Hepatocyte (in vitro differentiated cells): ENCODE measurements at regions not wholly inside any gene's neighbourhood (a gene's known extent, or its start where the extent isn't known, plus 50 kb on each side); places are given as distances from the start of the nearest gene placed in this dataset.

Experiments
- DNase-seq: peaks from one replicate; pipeline ENCODE4 v3.0.0-alpha.2; 2016; ENCODE audit warnings: low spot score
- H2AFZ ChIP-seq: fragments of 200-600 bp; sonication (generic); 2 replicates; pipeline ENCODE4 v1.6.0; 2016; ENCODE audit warnings: antibody characterized with exemption, mild to moderate bottlenecking
- H3K27ac ChIP-seq: fragments of 200-600 bp; sonication (generic); 2 replicates; pipeline ENCODE4 v1.5.1; 2016; ENCODE audit warnings: mild to moderate bottlenecking
- H3K27me3 ChIP-seq: fragments of 200-600 bp; sonication (generic); 2 replicates; pipeline ENCODE4 v1.6.1; 2016
- H3K36me3 ChIP-seq: fragments of 200-600 bp; sonication (generic); replicated peaks from 2 replicates; pipeline ENCODE4 v1.5.1; 2016; ENCODE audit warnings: low read depth; ENCODE audit not compliant: insufficient read depth
- H3K4me1 ChIP-seq: fragments of 200-600 bp; sonication (generic); 2 replicates; pipeline ENCODE4 v1.5.1; 2016; ENCODE audit warnings: mild to moderate bottlenecking, moderate library complexity; ENCODE audit not compliant: insufficient read depth
- H3K4me2 ChIP-seq: fragments of 200-600 bp; sonication (generic); 2 replicates; pipeline ENCODE4 v1.6.0; 2016
- H3K4me3 ChIP-seq: fragments of 200-600 bp; sonication (generic); 2 replicates; pipeline ENCODE4 v1.5.1; 2016; ENCODE audit warnings: mild to moderate bottlenecking
- H3K79me2 ChIP-seq: fragments of 200-600 bp; sonication (generic); 2 replicates; pipeline ENCODE4 v1.6.0; 2017; ENCODE audit warnings: mild to moderate bottlenecking
- H3K9me2 ChIP-seq: fragments of 200-600 bp; sonication (generic); replicated peaks from 2 replicates; pipeline ENCODE4 v1.6.0; 2017; ENCODE audit warnings: mild to moderate bottlenecking; ENCODE audit not compliant: insufficient read depth
- H3K9me3 ChIP-seq: fragments of 200-600 bp; sonication (generic); 2 replicates; pipeline ENCODE4 v1.5.1; 2016; ENCODE audit warnings: low read depth, mild to moderate bottlenecking
- H4K20me1 ChIP-seq: fragments of 200-600 bp; sonication (generic); 2 replicates; pipeline ENCODE4 v1.6.0; 2016; ENCODE audit warnings: mild to moderate bottlenecking; ENCODE audit not compliant: insufficient read depth, poor library complexity, severe bottlenecking
- EZH2 ChIP-seq: fragments of 200-600 bp; sonication (generic); IDR thresholded peaks from 2 replicates; pipeline ENCODE4 v1.6.1; 2016; ENCODE audit warnings: antibody characterized with exemption, mild to moderate bottlenecking, borderline replicate concordance
- EZH2phosphoT487 ChIP-seq: fragments of 200-600 bp; sonication (generic); IDR thresholded peaks from one replicate; pipeline ENCODE4 v1.6.1; 2018; ENCODE audit warnings: antibody characterized with exemption, mild to moderate bottlenecking, low read depth, moderate library complexity; ENCODE audit not compliant: unreplicated experiment, severe bottlenecking
- WGBS: methylation state at CpG from one replicate; pipeline ENCODE4 v1.1.6; 2016; ENCODE audit warnings: low lambda C conversion rate; ENCODE audit errors: missing lambda C conversion rate; 5-methylcytosine and 5-hydroxymethylcytosine counted together
- TF ChIP-seq, protein P1 (sequence below): fragments of 200-600 bp; sonication (generic); IDR thresholded peaks from 2 replicates; pipeline ENCODE4 v1.5.1; 2016; ENCODE audit warnings: antibody characterized with exemption, mild to moderate bottlenecking; ENCODE audit not compliant: poor library complexity

DNA sequence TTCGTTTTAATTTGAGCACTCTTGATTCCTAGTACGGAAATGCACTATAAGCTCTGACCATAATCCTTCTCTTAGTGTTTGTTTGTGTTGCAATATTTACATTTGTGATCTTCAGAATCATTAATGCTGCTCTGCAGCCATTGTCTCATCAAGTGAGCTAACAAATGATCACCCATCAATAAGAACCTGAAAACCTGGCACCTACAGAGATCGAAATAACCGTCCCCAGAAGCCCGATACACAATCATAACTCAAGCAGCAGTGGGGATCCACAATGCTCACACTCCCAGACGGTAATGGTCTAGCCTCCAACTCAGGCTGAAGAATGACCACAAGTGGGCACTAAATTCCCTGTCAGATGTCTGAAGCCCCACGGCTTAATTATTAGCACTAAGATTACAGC lies 156.0 kb upstream of the NFE2L3 start:
- no peak overlapping the region for H3K27ac ChIP-seq
- 43% methylated on average over 7 of the region's 7 CpGs for WGBS
- no peak overlapping the region for H3K4me3 ChIP-seq
- H2AFZ ChIP-seq: no peak overlapping the region
- no peaks in the 10 kb centered on the region for H3K9me3 ChIP-seq
- no peaks in the 10 kb centered on the region for H3K36me3 ChIP-seq
- DNase-seq: peak; percentile 25
- no peaks in the 10 kb centered on the region for H4K20me1 ChIP-seq
- H3K27me3 ChIP-seq: no peaks in the 10 kb centered on the region
- peak overlapping the region; percentile 31 for H3K4me2 ChIP-seq
- no peaks in the 10 kb centered on the region for H3K9me2 ChIP-seq
- peaks cover 3% of the 10 kb centered on the region for H3K4me1 ChIP-seq
- TF ChIP-seq, protein P1, sequence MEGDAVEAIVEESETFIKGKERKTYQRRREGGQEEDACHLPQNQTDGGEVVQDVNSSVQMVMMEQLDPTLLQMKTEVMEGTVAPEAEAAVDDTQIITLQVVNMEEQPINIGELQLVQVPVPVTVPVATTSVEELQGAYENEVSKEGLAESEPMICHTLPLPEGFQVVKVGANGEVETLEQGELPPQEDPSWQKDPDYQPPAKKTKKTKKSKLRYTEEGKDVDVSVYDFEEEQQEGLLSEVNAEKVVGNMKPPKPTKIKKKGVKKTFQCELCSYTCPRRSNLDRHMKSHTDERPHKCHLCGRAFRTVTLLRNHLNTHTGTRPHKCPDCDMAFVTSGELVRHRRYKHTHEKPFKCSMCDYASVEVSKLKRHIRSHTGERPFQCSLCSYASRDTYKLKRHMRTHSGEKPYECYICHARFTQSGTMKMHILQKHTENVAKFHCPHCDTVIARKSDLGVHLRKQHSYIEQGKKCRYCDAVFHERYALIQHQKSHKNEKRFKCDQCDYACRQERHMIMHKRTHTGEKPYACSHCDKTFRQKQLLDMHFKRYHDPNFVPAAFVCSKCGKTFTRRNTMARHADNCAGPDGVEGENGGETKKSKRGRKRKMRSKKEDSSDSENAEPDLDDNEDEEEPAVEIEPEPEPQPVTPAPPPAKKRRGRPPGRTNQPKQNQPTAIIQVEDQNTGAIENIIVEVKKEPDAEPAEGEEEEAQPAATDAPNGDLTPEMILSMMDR: peak; percentile 43
- TF ChIP-seq EZH2phosphoT487: no peak
- TF ChIP-seq EZH2: no peak
- H3K79me2 ChIP-seq: no peaks in the 10 kb centered on the region

- no peaks in the 10 kb centered on the region for H3K36me3 ChIP-seq
- H2AFZ ChIP-seq: no peak overlapping the region
- 91% methylated on average over 9 of the region's 9 CpGs for WGBS
- no peak overlapping the region for H3K27ac ChIP-seq
- H3K27me3 ChIP-seq: no peaks in the 10 kb centered on the region
- H3K4me2 ChIP-seq: no peak overlapping the region
- no peak for DNase-seq
- H3K79me2 ChIP-seq: no peaks in the 10 kb centered on the region
- H3K9me3 ChIP-seq: no peaks in the 10 kb centered on the region
- H4K20me1 ChIP-seq: no peaks in the 10 kb centered on the region
- H3K9me2 ChIP-seq: no peaks in the 10 kb centered on the region
- H3K4me3 ChIP-seq: no peak overlapping the region
- TF ChIP-seq EZH2phosphoT487 (no peak), EZH2 (no peak)
- TF ChIP-seq, protein P1: no peak
- H3K4me1 ChIP-seq: peaks cover 3% of the 10 kb centered on the region
Observed at GRCh38 chr7:25998499-25998898, 153.5 kb upstream of the NFE2L3 start.

- TF ChIP-seq, protein P1: no peak
- TF ChIP-seq EZH2 (no peak), EZH2phosphoT487 (no peak)
- no peaks in the 10 kb centered on the region for H3K9me3 ChIP-seq
- no peaks in the 10 kb centered on the region for H3K36me3 ChIP-seq
- no peak for DNase-seq
- H3K4me1 ChIP-seq: peaks cover 4% of the 10 kb centered on the region
- WGBS: 92% methylated on average over 3 of the region's 3 CpGs
- peak overlapping the region; percentile 2 for H3K27ac ChIP-seq
- no peak overlapping the region for H2AFZ ChIP-seq
- H3K4me3 ChIP-seq: no peak overlapping the region
- H3K9me2 ChIP-seq: no peaks in the 10 kb centered on the region
- H3K79me2 ChIP-seq: no peaks in the 10 kb centered on the region
- H3K4me2 ChIP-seq: no peak overlapping the region
- no peaks in the 10 kb centered on the region for H3K27me3 ChIP-seq
- no peaks in the 10 kb centered on the region for H4K20me1 ChIP-seq
Observed at GRCh38 chr7:26000841-26001240, 151.2 kb upstream of the NFE2L3 start.

- peaks cover 8% of the 10 kb centered on the region for H3K4me1 ChIP-seq
- H3K9me2 ChIP-seq: no peaks in the 10 kb centered on the region
- DNase-seq: peak; percentile 41
- no peaks in the 10 kb centered on the region for H4K20me1 ChIP-seq
- no peaks in the 10 kb centered on the region for H3K9me3 ChIP-seq
- peak overlapping the region; percentile 10 for H3K4me2 ChIP-seq
- TF ChIP-seq, protein P1: no peak
- TF ChIP-seq EZH2 (no peak), EZH2phosphoT487 (peak; percentile 59)
- 9% methylated on average over 5 of the region's 5 CpGs for WGBS
- no peak overlapping the region for H2AFZ ChIP-seq
- peak overlapping the region; percentile 21 for H3K27ac ChIP-seq
- no peaks in the 10 kb centered on the region for H3K27me3 ChIP-seq
- no peaks in the 10 kb centered on the region for H3K79me2 ChIP-seq
- H3K36me3 ChIP-seq: no peaks in the 10 kb centered on the region
- no peak overlapping the region for H3K4me3 ChIP-seq
Observed at GRCh38 chr7:26001662-26002244, 150.2 kb upstream of the NFE2L3 start.
